GM12801 (cell line): ENCODE measurements at regions not wholly inside any gene's neighbourhood (a gene's known extent, or its start where the extent isn't known, plus 50 kb on each side); places are given as distances from the start of the nearest gene placed in this dataset.

Experiments used
- CTCF ChIP-seq: IDR thresholded peaks from one replicate; pipeline ENCODE4 v1.5.1; 2011; ENCODE audit warnings: control low read depth; ENCODE audit not compliant: insufficient read length; ENCODE audit errors: extremely low read depth

GRCh38 chr13:103960001-103960400, 893.8 kb upstream of the SLC10A2 start:
- no peak for TF ChIP-seq CTCF

DNA sequence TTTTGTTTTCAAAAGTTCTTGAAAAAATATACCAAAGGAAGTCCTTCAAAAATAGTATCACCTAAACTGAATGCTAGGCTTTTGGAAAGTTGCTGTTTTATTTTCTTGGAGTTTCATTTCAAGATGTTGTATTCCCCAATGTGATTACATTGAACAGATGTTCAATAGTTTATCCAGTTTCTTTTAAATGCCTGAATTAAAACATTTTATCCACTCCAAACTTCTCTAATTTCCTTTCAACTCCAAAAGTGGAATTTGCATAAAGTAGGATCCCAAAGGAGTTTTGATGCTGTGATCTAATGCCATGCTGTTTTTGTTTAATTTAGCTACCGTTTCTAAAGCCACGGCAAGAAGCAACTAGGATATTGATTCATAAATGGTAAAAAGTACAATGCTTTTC, 892.5 kb upstream of the SLC10A2 start:
- no peak for TF ChIP-seq CTCF

DNA sequence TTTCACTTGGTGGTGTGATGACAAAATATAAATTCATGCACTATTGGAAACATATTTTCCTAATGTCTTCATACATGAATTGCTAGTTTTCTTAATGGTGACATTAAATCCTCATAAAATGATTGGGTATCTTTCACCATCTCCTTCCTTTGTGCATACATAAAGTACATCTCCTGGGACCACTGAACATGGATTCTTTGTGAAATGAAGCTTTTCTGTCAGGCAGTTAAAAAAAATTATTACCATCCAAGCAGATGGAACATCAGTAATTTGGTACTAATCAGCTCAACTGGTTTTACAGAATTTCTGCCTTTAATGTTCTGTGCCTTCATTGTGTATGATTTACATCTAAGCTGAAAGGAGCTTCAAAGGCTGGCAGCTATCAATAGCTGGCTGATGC, 891.7 kb upstream of the SLC10A2 start:
- TF ChIP-seq CTCF, result no peak

GRCh38 chr13:103953859-103954258, 887.6 kb upstream of the SLC10A2 start:
- no peak for TF ChIP-seq CTCF

DNA sequence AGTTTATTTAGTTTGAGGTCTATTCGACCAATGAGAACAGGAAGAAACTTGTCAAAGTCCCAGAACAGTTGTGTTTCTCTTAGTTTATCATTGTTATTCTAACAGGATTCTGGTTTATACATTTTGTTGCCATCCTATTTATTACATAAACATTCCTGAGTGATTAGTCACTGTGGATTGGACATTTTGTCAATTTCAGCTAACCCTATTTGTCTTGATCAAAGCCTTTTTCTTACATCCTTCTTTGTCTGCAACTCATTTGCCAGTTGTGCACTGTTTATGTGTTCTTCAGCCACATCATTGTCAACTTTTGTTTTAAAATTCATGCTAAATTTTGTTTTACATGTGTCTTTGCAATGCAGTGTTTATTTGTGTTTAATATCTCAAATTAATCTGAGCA, 886.0 kb upstream of the SLC10A2 start:
- no peak for TF ChIP-seq CTCF

DNA sequence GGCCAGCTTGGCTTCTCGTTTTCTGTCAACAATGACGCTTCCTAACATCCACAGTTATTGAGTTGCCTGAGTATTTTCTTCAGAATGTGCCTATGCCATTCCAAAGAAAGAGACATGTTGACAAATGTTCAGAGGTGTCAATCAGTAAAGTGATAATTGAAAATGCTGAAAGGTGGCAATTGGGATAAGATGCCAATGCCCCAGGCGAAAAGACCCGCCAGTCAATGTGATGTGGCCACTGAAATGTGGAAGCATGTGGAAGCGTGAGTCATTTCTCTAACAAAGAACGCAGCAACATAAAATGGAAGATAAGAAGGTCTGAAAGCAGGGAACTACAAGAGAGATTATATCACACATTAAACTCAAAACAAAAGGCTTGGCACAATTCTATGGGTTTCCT, 882.2 kb upstream of the SLC10A2 start:
- no peak for TF ChIP-seq CTCF

DNA sequence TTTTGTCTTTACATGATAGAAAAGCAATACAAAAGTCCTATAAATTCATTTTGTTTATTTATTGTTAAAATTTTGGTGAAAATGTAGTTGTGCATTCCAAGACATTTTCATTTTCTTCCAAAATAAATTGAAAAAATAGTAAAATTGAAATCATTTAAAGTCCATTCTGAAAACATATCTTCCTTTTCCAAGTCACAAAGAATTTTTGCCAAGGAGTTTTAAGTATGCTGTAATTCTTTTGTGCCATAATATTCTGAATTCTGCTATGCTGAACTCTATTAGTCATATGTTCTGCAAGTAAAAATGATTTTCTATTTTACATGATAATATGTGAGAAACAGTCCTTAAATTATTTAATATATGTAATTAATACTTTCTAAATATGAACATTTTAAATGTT, 879.6 kb upstream of the SLC10A2 start:
- no peak for TF ChIP-seq CTCF

DNA sequence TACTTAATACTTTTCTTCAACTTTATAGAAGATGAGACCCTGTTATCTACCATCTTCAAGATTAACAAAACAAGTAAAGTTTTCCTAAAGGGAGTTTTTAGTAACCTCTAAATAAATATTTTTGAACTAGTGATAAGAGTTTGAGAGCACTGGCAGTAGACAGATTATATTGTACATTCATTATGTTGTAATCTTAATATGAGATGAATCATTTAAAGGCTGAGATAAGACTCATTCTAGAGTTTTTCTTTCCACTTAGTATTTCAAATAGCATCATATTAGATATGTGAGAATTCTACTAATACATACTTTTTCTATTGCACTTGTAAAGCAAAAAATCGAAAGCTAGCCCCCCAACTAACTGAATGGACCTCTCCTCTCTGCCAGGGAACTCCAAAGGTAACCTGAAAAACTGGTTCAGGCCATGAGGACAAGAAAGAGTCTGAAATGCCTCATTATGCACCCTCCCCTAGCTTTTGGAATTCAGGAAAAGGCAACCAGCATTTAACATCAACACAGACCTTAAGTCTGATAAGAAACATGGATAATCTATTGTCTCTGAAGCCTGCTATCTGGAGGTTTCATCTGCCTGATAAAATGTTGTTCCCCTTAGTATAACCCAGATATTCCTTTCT, 875.4 kb upstream of the SLC10A2 start:
- TF ChIP-seq CTCF, result no peak
